Lower leg skin (tissue), 3 donors: ENCODE measurements at regions not wholly inside any gene's neighbourhood (a gene's known extent, or its start where the extent isn't known, plus 50 kb on each side); places are given as distances from the start of the nearest gene placed in this dataset.

Experiments used
- POLR2A ChIP-seq, 2 donors: fragments of 450-650 bp; IDR thresholded peaks; one replicate each; pipeline ENCODE4 v1.6.1; 2016 to 2017; ENCODE audit warnings: antibody characterized with exemption in 2 of 2, mild to moderate bottlenecking in 1 of 2, moderate library complexity in 1 of 2
- TF ChIP-seq, protein P1 (sequence below), 3 donors: fragments of 450-650 bp; IDR thresholded peaks; one replicate each; pipeline ENCODE4 v1.5.1; 2016; ENCODE audit warnings: antibody characterized with exemption in 3 of 3, mild to moderate bottlenecking in 3 of 3, moderate library complexity in 2 of 3

DNA sequence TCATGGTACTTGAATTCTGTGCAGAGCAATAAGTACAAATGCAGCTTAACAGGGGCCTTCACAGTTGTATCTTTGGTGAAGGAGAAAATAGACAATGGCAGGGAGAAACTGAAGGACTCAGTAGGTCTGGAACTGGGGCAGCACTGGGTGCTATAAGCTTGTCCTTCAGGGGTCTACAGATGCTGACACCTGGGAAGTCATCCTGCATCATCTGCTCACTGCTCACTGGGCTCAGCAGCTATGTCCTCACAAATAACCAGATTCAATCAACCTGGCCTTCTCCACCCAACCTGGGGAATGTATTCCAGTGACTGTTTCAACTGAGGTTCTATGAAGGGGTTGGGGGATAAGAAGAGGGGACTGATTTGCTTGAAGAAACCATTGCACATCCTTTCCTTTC lies 117.0 kb downstream of the ZNF280B start:
- TF ChIP-seq, protein P1, sequence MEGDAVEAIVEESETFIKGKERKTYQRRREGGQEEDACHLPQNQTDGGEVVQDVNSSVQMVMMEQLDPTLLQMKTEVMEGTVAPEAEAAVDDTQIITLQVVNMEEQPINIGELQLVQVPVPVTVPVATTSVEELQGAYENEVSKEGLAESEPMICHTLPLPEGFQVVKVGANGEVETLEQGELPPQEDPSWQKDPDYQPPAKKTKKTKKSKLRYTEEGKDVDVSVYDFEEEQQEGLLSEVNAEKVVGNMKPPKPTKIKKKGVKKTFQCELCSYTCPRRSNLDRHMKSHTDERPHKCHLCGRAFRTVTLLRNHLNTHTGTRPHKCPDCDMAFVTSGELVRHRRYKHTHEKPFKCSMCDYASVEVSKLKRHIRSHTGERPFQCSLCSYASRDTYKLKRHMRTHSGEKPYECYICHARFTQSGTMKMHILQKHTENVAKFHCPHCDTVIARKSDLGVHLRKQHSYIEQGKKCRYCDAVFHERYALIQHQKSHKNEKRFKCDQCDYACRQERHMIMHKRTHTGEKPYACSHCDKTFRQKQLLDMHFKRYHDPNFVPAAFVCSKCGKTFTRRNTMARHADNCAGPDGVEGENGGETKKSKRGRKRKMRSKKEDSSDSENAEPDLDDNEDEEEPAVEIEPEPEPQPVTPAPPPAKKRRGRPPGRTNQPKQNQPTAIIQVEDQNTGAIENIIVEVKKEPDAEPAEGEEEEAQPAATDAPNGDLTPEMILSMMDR (IDR thresholded peaks at IDR 0.05): no peak
- no peak for TF ChIP-seq POLR2A (IDR thresholded peaks at IDR 0.05)
